Vagina (tissue), 2 donors: ENCODE measurements at regions not wholly inside any gene's neighbourhood (a gene's known extent, or its start where the extent isn't known, plus 50 kb on each side); places are given as distances from the start of the nearest gene placed in this dataset.

ENCODE experiments used
- DNase-seq, 2 donors: peaks; one replicate each; pipeline ENCODE4 v3.0.0-alpha.2; 2017; ENCODE audit errors: extremely low spot score in 2 of 2
- H3K27ac ChIP-seq: fragments of 200-600 bp; sonication (generic); one replicate; pipeline ENCODE4 v1.5.1; 2019
- H3K27me3 ChIP-seq: fragments of 200-600 bp; sonication (generic); one replicate; pipeline ENCODE4 v1.5.1; 2019
- H3K36me3 ChIP-seq, 2 donors: fragments of 200-600 bp; sonication (generic); one replicate each; pipeline ENCODE4 v1.5.1; 2017 to 2019
- H3K4me1 ChIP-seq: fragments of 200-600 bp; sonication (generic); one replicate; pipeline ENCODE4 v1.5.1; 2019
- H3K4me3 ChIP-seq, 2 donors: fragments of 200-600 bp; sonication (generic); 1 replicate in 1 of 2; 2 replicates in 1 of 2; pipeline ENCODE4 v1.5.1; 2016 to 2019
- H3K9me3 ChIP-seq: fragments of 200-600 bp; sonication (generic); one replicate; pipeline ENCODE4 v1.5.1; 2019
- CTCF ChIP-seq, 3 experiments: fragments of 450-650 bp in 2 of 3; fragments of 200-600 bp in 1 of 3; sonication (generic) in 1 of 3; IDR thresholded peaks; one replicate each; pipeline ENCODE4 v1.5.1; 2017 to 2019; ENCODE audit warnings: antibody characterized with exemption in 3 of 3, mild to moderate bottlenecking in 2 of 3, moderate library complexity in 2 of 3
- POLR2A ChIP-seq, 2 donors: fragments of 450-650 bp; IDR thresholded peaks; one replicate each; pipeline ENCODE4 v1.6.1; 2017; ENCODE audit warnings: antibody characterized with exemption in 2 of 2, mild to moderate bottlenecking in 2 of 2, moderate library complexity in 2 of 2
- POLR2AphosphoS5 ChIP-seq, 2 donors: sonication (generic); formaldehyde crosslinking; IDR thresholded peaks; one replicate each; pipeline ENCODE4 v1.9.0; 2017; ENCODE audit warnings: antibody characterized with exemption in 2 of 2, mild to moderate bottlenecking in 2 of 2, low read depth in 1 of 2; ENCODE audit not compliant: insufficient read depth in 1 of 2
- intact Hi-C: fragments of 100-400 bp; cut with DNase I; formaldehyde crosslinking; loops from one replicate; pipeline ENCODE4 v1.15.1; 2023

- intact Hi-C loops = no loop called here
- peaks cover 7% of the 10 kb centered on the region for H3K4me1 ChIP-seq
- no peak overlapping the region for H3K27ac ChIP-seq
- no peak overlapping the region for H3K4me3 ChIP-seq
- no peak for DNase-seq
- TF ChIP-seq CTCF (IDR thresholded peaks at IDR 0.05) (no peak), POLR2A (IDR thresholded peaks at IDR 0.05) (no peak), POLR2AphosphoS5 (IDR thresholded peaks at IDR 0.05; ENCODE audit: insufficient read depth in 1 of 2, low read depth in 1 of 2) (no peak)
- H3K36me3 ChIP-seq = no peaks in the 10 kb centered on the region
- H3K27me3 ChIP-seq = no peaks in the 10 kb centered on the region
- H3K9me3 ChIP-seq = no peaks in the 10 kb centered on the region
Measured at GRCh38 chr3:69651765-69652164, 87.5 kb upstream of the MITF start.

- no peaks in the 10 kb centered on the region for H3K27me3 ChIP-seq
- H3K4me1 ChIP-seq = peaks cover 7% of the 10 kb centered on the region
- intact Hi-C loops = no loop called here
- TF ChIP-seq CTCF (IDR thresholded peaks at IDR 0.05) = no peak
- no peak for TF ChIP-seq POLR2AphosphoS5 (IDR thresholded peaks at IDR 0.05; ENCODE audit: insufficient read depth in 1 of 2, low read depth in 1 of 2)
- TF ChIP-seq POLR2A (IDR thresholded peaks at IDR 0.05) = no peak
- no peaks in the 10 kb centered on the region for H3K9me3 ChIP-seq
- no peaks in the 10 kb centered on the region for H3K36me3 ChIP-seq
- H3K4me3 ChIP-seq = no peak overlapping the region
- DNase-seq = no peak
- no peak overlapping the region for H3K27ac ChIP-seq
Measured at GRCh38 chr3:69650066-69650419, 89.2 kb upstream of the MITF start.

GRCh38 chr3:69649120-69650065 lies 89.9 kb upstream of the MITF start:
- DNase-seq = no peak
- Histone ChIP-seq H3K9me3 (no peaks in the 10 kb centered on the region), H3K36me3 (no peaks in the 10 kb centered on the region), H3K4me3 (no peak overlapping the region), H3K27me3 (no peaks in the 10 kb centered on the region), H3K4me1 (peaks cover 7% of the 10 kb centered on the region), H3K27ac (no peak overlapping the region)
- TF ChIP-seq POLR2A (IDR thresholded peaks at IDR 0.05) (no peak), CTCF (IDR thresholded peaks at IDR 0.05) (no peak), POLR2AphosphoS5 (IDR thresholded peaks at IDR 0.05; ENCODE audit: insufficient read depth in 1 of 2, low read depth in 1 of 2) (no peak)
- intact Hi-C loops = no loop called here

- H3K27ac ChIP-seq = no peak overlapping the region
- intact Hi-C loops = no loop called here
- H3K36me3 ChIP-seq = no peaks in the 10 kb centered on the region
- peaks cover 7% of the 10 kb centered on the region for H3K4me1 ChIP-seq
- no peak for TF ChIP-seq CTCF (IDR thresholded peaks at IDR 0.05)
- TF ChIP-seq POLR2A (IDR thresholded peaks at IDR 0.05) = no peak
- no peak for TF ChIP-seq POLR2AphosphoS5 (IDR thresholded peaks at IDR 0.05; ENCODE audit: insufficient read depth in 1 of 2, low read depth in 1 of 2)
- H3K27me3 ChIP-seq = no peaks in the 10 kb centered on the region
- no peaks in the 10 kb centered on the region for H3K9me3 ChIP-seq
- no peak for DNase-seq
- H3K4me3 ChIP-seq = no peak overlapping the region
Measured at GRCh38 chr3:69648126-69648525, 91.1 kb upstream of the MITF start.

- no peak overlapping the region for H3K27ac ChIP-seq
- intact Hi-C loops = no loop called here
- no peak for DNase-seq
Measured at GRCh38 chr3:69647511-69648110, 91.7 kb upstream of the MITF start.

More at GRCh38 chr3:69647511-69648110, 91.7 kb upstream of the MITF start:
- H3K4me3 ChIP-seq = no peak overlapping the region
- H3K9me3 ChIP-seq = no peaks in the 10 kb centered on the region
- H3K27me3 ChIP-seq = no peaks in the 10 kb centered on the region
- H3K4me1 ChIP-seq = peaks cover 7% of the 10 kb centered on the region
- TF ChIP-seq POLR2A (IDR thresholded peaks at IDR 0.05) (no peak), POLR2AphosphoS5 (IDR thresholded peaks at IDR 0.05; ENCODE audit: insufficient read depth in 1 of 2, low read depth in 1 of 2) (no peak), CTCF (IDR thresholded peaks at IDR 0.05) (no peak)
- H3K36me3 ChIP-seq = no peaks in the 10 kb centered on the region
